ENCODE measurements at regions not wholly inside any gene's neighbourhood (a gene's known extent, or its start where the extent isn't known, plus 50 kb on each side); places are given as distances from the start of the nearest gene placed in this dataset.

DNA sequence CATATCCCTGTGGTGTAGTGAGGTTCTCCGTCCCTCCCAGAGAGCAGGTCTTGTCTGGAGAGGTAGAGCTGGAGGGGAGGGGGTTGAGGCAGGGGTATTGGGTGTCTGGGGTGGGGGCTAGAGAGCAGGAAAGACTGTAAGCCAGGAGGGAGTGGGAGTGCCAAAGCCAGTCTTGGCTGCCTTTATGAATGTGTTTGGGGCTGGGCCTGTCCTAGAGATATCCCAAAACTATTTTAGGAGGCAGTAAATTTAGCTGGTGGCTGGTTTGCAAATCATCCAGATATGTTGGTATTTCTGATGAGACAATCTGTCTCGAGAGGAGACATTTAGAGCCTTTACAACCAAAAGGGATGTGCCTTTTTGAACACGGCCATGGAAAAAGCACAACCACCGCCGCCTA is 166.6 kb downstream of the TLE3 start:
- H3K4me1 ChIP-seq = peaks cover 0 to 8% (median 0%) of the 10 kb centered on the region in 4 donors
- H3K27me3 ChIP-seq = peaks cover 0 to 11% (median 0%) of the 10 kb centered on the region in 4 donors
- peak; percentile 53 for DNase-seq (ENCODE audit: extremely low spot score)
- H3K4me3 ChIP-seq = no peak overlapping the region
- intact Hi-C loops (cut with DNase I) = no loop called here
- no peaks in the 10 kb centered on the region for H3K36me3 ChIP-seq
- TF ChIP-seq EP300 (IDR thresholded peaks at IDR 0.05) (no peak), POLR2AphosphoS5 (IDR thresholded peaks at IDR 0.05) (no peak), CTCF (IDR thresholded peaks at IDR 0.05) (no peak), POLR2A (IDR thresholded peaks at IDR 0.05; ENCODE audit: low read depth) (no peak)
- 80% methylated on average over 5 of the region's 5 CpGs for WGBS
- H3K9me3 ChIP-seq = peaks cover 0 to 17% (median 14%) of the 10 kb centered on the region in 4 donors
- H3K27ac ChIP-seq (replicated peaks in 1 of 4) = no peak overlapping the region

GRCh38 chr15:69934607-69935006 is 163.1 kb downstream of the TLE3 start:
- Histone ChIP-seq H3K27ac (replicated peaks in 1 of 4) (no peak overlapping the region), H3K36me3 (no peaks in the 10 kb centered on the region), H3K27me3 (peaks cover 0 to 11% (median 0%) of the 10 kb centered on the region in 4 donors), H3K4me3 (no peak overlapping the region), H3K9me3 (peaks cover 0 to 15% (median 12%) of the 10 kb centered on the region in 4 donors), H3K4me1 (peaks cover 0 to 8% (median 0%) of the 10 kb centered on the region in 4 donors)
- TF ChIP-seq CTCF (IDR thresholded peaks at IDR 0.05) (no peak), POLR2AphosphoS5 (IDR thresholded peaks at IDR 0.05) (no peak), EP300 (IDR thresholded peaks at IDR 0.05) (no peak), POLR2A (IDR thresholded peaks at IDR 0.05; ENCODE audit: low read depth) (no peak)
- intact Hi-C loops (cut with DNase I) = no loop called here
- DNase-seq (ENCODE audit: extremely low spot score) = peak; percentile 66
- 78% methylated on average over 4 of the region's 4 CpGs for WGBS

DNA sequence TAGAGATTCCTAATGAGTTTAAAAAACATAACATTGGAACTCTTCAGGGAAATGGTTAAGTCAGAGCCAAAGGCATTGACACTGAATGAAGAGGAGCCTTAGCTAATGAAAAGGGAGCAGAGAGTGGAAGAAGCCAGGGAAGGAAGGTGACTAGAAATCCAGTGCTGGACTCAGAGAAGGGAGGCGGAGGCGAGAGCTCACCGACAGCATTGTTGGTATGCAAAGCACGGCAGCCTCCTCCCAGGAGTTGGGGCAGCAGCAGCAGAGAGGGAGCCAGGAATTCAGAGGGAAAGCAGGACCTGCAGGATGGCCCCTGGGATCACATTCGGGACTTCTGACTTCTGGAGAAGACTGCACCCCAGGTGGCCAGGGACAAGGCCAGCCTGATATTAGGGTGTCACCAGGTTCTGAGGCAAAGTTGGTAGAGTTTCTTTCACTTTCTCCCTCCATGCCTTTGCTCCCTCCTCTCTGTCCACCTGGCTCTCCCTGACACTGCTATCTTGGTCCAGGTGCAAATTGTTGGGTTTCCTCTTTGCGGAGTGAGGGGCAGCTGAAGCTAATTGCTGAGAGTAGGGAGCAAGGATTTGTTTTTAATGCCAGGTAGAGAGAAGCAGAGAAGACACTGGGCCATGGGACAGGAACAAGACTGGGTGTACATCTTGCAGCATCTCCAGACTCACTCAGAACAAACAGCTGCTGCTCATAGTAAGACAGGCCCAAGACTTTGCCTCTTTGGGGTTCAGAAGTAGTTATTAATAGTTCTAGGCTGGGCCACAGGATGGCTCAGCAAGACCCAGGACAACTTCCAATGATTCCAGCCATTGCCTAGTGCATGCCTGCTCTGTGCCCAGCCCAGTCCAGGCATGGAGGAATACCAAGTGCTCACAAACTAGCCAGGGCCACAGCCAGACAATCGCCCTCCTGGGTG is 157.9 kb downstream of the TLE3 start:
- no peak overlapping the region for H3K27ac ChIP-seq (replicated peaks in 1 of 4)
- DNase-seq (ENCODE audit: extremely low spot score) = peak; percentile 79
- no peak overlapping the region for H3K4me3 ChIP-seq
- H3K36me3 ChIP-seq = no peaks in the 10 kb centered on the region
- TF ChIP-seq POLR2AphosphoS5 (IDR thresholded peaks at IDR 0.05) (no peak), EP300 (IDR thresholded peaks at IDR 0.05) (no peak), POLR2A (IDR thresholded peaks at IDR 0.05; ENCODE audit: low read depth) (no peak), CTCF (IDR thresholded peaks at IDR 0.05) (no peak)
- intact Hi-C loops (cut with DNase I) = no loop called here
- H3K27me3 ChIP-seq = peaks cover 0 to 2% (median 0%) of the 10 kb centered on the region in 4 donors
- no peaks in the 10 kb centered on the region for H3K4me1 ChIP-seq
- H3K9me3 ChIP-seq = peaks cover 0 to 11% (median 9%) of the 10 kb centered on the region in 4 donors
- WGBS = 63% methylated on average over 6 of the region's 7 CpGs

DNA sequence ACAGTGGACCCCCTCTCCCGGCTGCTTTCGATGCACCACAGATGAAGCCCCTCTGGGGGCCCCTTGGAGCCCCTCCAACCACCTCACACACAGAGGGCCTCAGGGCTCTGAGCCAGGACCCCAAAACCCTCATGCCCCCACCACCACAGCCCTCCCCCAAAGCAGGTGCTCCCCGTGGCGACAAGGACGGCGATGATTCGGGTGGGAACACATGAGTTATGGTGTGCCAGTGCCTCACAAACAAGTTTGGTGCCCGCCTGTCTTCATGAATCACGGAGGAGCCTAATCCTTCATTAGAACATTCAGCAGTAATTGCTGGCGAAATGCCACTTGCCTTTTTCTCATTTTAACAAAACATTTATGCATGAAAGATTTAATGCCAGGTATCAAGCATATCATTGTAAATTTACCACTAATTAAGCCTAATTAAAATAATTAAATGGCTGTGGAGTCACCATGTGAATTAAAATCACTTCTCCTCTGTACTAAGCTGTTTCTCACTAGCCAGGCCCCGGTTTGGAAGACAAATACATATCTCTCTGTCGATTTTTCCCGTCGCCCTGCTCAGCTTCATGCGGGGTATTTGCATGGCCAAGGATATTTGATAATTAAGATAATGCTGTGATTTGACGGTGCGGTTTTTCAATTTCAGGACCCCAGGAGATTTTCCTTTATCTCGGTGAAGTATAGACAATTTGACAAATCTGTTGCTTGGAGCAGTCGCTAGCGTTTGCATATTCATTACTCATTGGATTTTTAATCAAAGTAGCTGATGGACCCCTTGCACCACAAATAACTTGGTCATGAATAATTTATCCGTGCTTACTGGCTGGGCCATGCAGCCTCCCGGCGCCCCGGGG is 157.0 kb downstream of the TLE3 start:
- Histone ChIP-seq H3K27me3 (no peaks in the 10 kb centered on the region), H3K9me3 (peaks cover 0 to 3% (median under 1%) of the 10 kb centered on the region in 4 donors), H3K27ac (replicated peaks in 1 of 4) (no peak overlapping the region), H3K4me1 (no peaks in the 10 kb centered on the region), H3K4me3 (no peak overlapping the region), H3K36me3 (no peaks in the 10 kb centered on the region)
- intact Hi-C loops (cut with DNase I) = no loop called here
- DNase-seq (ENCODE audit: extremely low spot score) = peak; percentile 89
- 96% methylated on average over 18 of the region's 24 CpGs for WGBS
- TF ChIP-seq POLR2A (IDR thresholded peaks at IDR 0.05; ENCODE audit: low read depth) (no peak), POLR2AphosphoS5 (IDR thresholded peaks at IDR 0.05) (no peak), CTCF (IDR thresholded peaks at IDR 0.05) (no peak), EP300 (IDR thresholded peaks at IDR 0.05) (no peak)

Data from esophagus muscularis mucosa (tissue), 4 donors.